ENCODE measurements at regions not wholly inside any gene's neighbourhood (a gene's known extent, or its start where the extent isn't known, plus 50 kb on each side); places are given as distances from the start of the nearest gene placed in this dataset.

- DNase-seq (ENCODE audit: low spot score), result no peak
- peaks cover 8% of the 10 kb centered on the region for H3K27me3 Mint-ChIP-seq (ENCODE audit: low read depth)
- peaks cover 2% of the 10 kb centered on the region for H3K36me3 Mint-ChIP-seq (ENCODE audit: low read depth)
- H3K27ac Mint-ChIP-seq (ENCODE audit: unreplicated experiment), result no peak overlapping the region
- H3K4me1 Mint-ChIP-seq (ENCODE audit: low read depth), result peaks cover 14% of the 10 kb centered on the region
- TF ChIP-seq CTCF (IDR thresholded peaks at IDR 0.05), result no peak
- no peak overlapping the region for H3K4me3 Mint-ChIP-seq (ENCODE audit: unreplicated experiment)
- peaks cover 5% of the 10 kb centered on the region for H3K9me3 Mint-ChIP-seq (ENCODE audit: low read depth)
These were observed 105.5 kb downstream of the TEX26 start for GRCh38 chr13:31037874-31038500.

GRCh38 chr13:31036731-31037695 is 104.6 kb downstream of the TEX26 start:
- TF ChIP-seq CTCF (IDR thresholded peaks at IDR 0.05), result no peak
- Mint-ChIP-seq H3K4me1 (ENCODE audit: low read depth) (peaks cover 14% of the 10 kb centered on the region), H3K27me3 (ENCODE audit: low read depth) (peaks cover 8% of the 10 kb centered on the region), H3K36me3 (ENCODE audit: low read depth) (peaks cover 2% of the 10 kb centered on the region), H3K27ac (ENCODE audit: unreplicated experiment) (no peak overlapping the region), H3K9me3 (ENCODE audit: low read depth) (peaks cover 5% of the 10 kb centered on the region), H3K4me3 (ENCODE audit: unreplicated experiment) (no peak overlapping the region)
- no peak for DNase-seq (ENCODE audit: low spot score)

- Mint-ChIP-seq H3K27me3 (ENCODE audit: low read depth) (peaks cover 12% of the 10 kb centered on the region), H3K4me1 (ENCODE audit: low read depth) (peaks cover 14% of the 10 kb centered on the region)
These were observed 102.9 kb downstream of the TEX26 start for GRCh38 chr13:31035185-31035965.

GRCh38 chr13:31032528-31033113 is 100.2 kb downstream of the TEX26 start:
- Mint-ChIP-seq H3K27ac (ENCODE audit: unreplicated experiment) (no peak overlapping the region), H3K36me3 (ENCODE audit: low read depth) (peaks cover 2% of the 10 kb centered on the region), H3K9me3 (ENCODE audit: low read depth) (no peaks in the 10 kb centered on the region), H3K4me3 (ENCODE audit: unreplicated experiment) (no peak overlapping the region), H3K4me1 (ENCODE audit: low read depth) (peaks cover 6% of the 10 kb centered on the region), H3K27me3 (ENCODE audit: low read depth) (peaks cover 14% of the 10 kb centered on the region)
- DNase-seq (ENCODE audit: low spot score), result no peak
- no peak for TF ChIP-seq CTCF (IDR thresholded peaks at IDR 0.05)

More at GRCh38 chr13:31035185-31035965, 102.9 kb downstream of the TEX26 start:
- peaks cover 5% of the 10 kb centered on the region for H3K9me3 Mint-ChIP-seq (ENCODE audit: low read depth)
- DNase-seq (ENCODE audit: low spot score), result no peak
- H3K27ac Mint-ChIP-seq (ENCODE audit: unreplicated experiment), result no peak overlapping the region
- no peak overlapping the region for H3K4me3 Mint-ChIP-seq (ENCODE audit: unreplicated experiment)
- no peak for TF ChIP-seq CTCF (IDR thresholded peaks at IDR 0.05)
- peaks cover 2% of the 10 kb centered on the region for H3K36me3 Mint-ChIP-seq (ENCODE audit: low read depth)
